IMR-90 (cell line): ENCODE measurements at regions not wholly inside any gene's neighbourhood (a gene's known extent, or its start where the extent isn't known, plus 50 kb on each side); places are given as distances from the start of the nearest gene placed in this dataset.

Source experiments
- ATAC-seq: fragments of 200-7000 bp; cut with Tn5 transposase; 2 replicates; pipeline ENCODE4 v1.9.1; 2020; ENCODE audit warnings: low read depth, mild to moderate bottlenecking, moderate library complexity
- BruUV-seq: library from RNA; stranded (reverse); fragments of 400-500 nt; replicated peaks from 2 replicates; lab custom pipeline; 2021; lab: Mats Ljungman, UMichigan
- CTCF ChIA-PET: fragments of 300-600 bp; formaldehyde crosslinking; extraction: SDS; loops from one replicate; lab custom pipeline; 2021; ENCODE audit warnings: antibody characterized with exemption; lab: Yijun Ruan, JAX
- POLR2A ChIA-PET: fragments of 300-600 bp; sonication (Branson Sonifier 250); formaldehyde crosslinking; loops from one replicate; lab custom pipeline; 2022; ENCODE audit warnings: antibody characterized with exemption; ENCODE audit not compliant: unreplicated experiment; lab: Charles Lee
- DNase-seq: peaks from one replicate; pipeline ENCODE4 v3.0.0; 2013
- H2AFZ ChIP-seq: replicated peaks from 2 replicates; pipeline ENCODE3; 2013; ENCODE audit warnings: low read length, mild to moderate bottlenecking; ENCODE audit not compliant: poor library complexity
- H2AK5ac ChIP-seq: 2 replicates; pipeline ENCODE4 v1.6.1; 2013; ENCODE audit warnings: low read depth, low read length, inconsistent platforms
- H2AK9ac ChIP-seq: replicated peaks from 2 replicates; pipeline ENCODE3; 2013; ENCODE audit warnings: mild to moderate bottlenecking, low read depth, low read length, moderate library complexity; ENCODE audit not compliant: poor library complexity
- H2BK120ac ChIP-seq: 2 replicates; pipeline ENCODE4 v1.6.1; 2013; ENCODE audit warnings: low read depth, low read length, inconsistent platforms
- H2BK15ac ChIP-seq: 3 replicates; pipeline ENCODE4 v1.6.1; 2013; ENCODE audit warnings: low read depth, low read length, inconsistent platforms
- H2BK20ac ChIP-seq: 2 replicates; pipeline ENCODE4 v1.6.1; 2013; ENCODE audit warnings: low read depth, mild to moderate bottlenecking, inconsistent platforms, low read length, moderate library complexity
- H2BK5ac ChIP-seq: 2 replicates; pipeline ENCODE4 v1.6.1; 2013; ENCODE audit warnings: mild to moderate bottlenecking, low read depth, low read length, inconsistent platforms; ENCODE audit not compliant: poor library complexity, severe bottlenecking
- H3K14ac ChIP-seq: replicated peaks from 2 replicates; pipeline ENCODE4 v1.6.1; 2013; ENCODE audit warnings: low read depth, low read length, inconsistent platforms
- H3K18ac ChIP-seq: 2 replicates; pipeline ENCODE4 v1.6.1; 2013; ENCODE audit warnings: low read depth, low read length, control low read depth
- H3K23ac ChIP-seq: 2 replicates; pipeline ENCODE4 v1.6.1; 2013; ENCODE audit warnings: low read depth, low read length, inconsistent platforms
- H3K27ac ChIP-seq: 2 replicates; pipeline ENCODE4 v1.5.1; 2013; ENCODE audit warnings: mild to moderate bottlenecking, control low read depth, low read length; ENCODE audit not compliant: insufficient read depth
- H3K27me3 ChIP-seq: 2 replicates; pipeline ENCODE4 v1.6.1; 2013; ENCODE audit warnings: low read length; ENCODE audit not compliant: control insufficient read depth, insufficient read depth
- H3K36me3 ChIP-seq: 2 replicates; pipeline ENCODE4 v1.6.1; 2013; ENCODE audit warnings: low read length, mixed read lengths; ENCODE audit not compliant: control insufficient read depth, insufficient read depth
- H3K4ac ChIP-seq: 2 replicates; pipeline ENCODE4 v1.6.1; 2013; ENCODE audit warnings: low read depth, low read length, inconsistent platforms
- H3K4me1 ChIP-seq: 2 replicates; pipeline ENCODE4 v1.6.1; 2013; ENCODE audit warnings: low read length, mixed read lengths; ENCODE audit not compliant: control insufficient read depth, insufficient read depth
- H3K4me2 ChIP-seq: 2 replicates; pipeline ENCODE4 v1.6.1; 2013; ENCODE audit warnings: low read depth, mild to moderate bottlenecking, control low read depth, low read length, moderate library complexity
- H3K4me3 ChIP-seq: 2 replicates; pipeline ENCODE4 v1.5.1; 2013; ENCODE audit warnings: low read depth, mild to moderate bottlenecking, control low read depth, low read length, moderate library complexity; ENCODE audit not compliant: insufficient read depth
- H3K56ac ChIP-seq: 2 replicates; pipeline ENCODE4 v1.6.1; 2013; ENCODE audit warnings: low read length, inconsistent platforms; ENCODE audit not compliant: insufficient read depth; ENCODE audit errors: extremely low read depth
- H3K79me1 ChIP-seq, 2 experiments: 2 replicates each; pipeline ENCODE4 v1.6.1; 2013; ENCODE audit warnings: low read length in 2 of 2, inconsistent platforms in 1 of 2, low read depth in 1 of 2
- H3K9ac ChIP-seq: 2 replicates; pipeline ENCODE4 v1.6.1; 2013; ENCODE audit warnings: low read depth, low read length, control low read depth
- H3K9me1 ChIP-seq: 2 replicates; pipeline ENCODE4 v1.6.1; 2013; ENCODE audit warnings: low read length, inconsistent platforms; ENCODE audit not compliant: insufficient read depth
- H3K9me3 ChIP-seq: 2 replicates; pipeline ENCODE4 v1.6.1; 2013; ENCODE audit warnings: low read length; ENCODE audit not compliant: control insufficient read depth, insufficient read depth
- H4K20me1 ChIP-seq: 2 replicates; pipeline ENCODE4 v1.6.1; 2013; ENCODE audit warnings: low read length, inconsistent platforms; ENCODE audit not compliant: insufficient read depth
- H4K5ac ChIP-seq: 2 replicates; pipeline ENCODE4 v1.6.1; 2013; ENCODE audit warnings: mild to moderate bottlenecking, low read depth, low read length, control low read depth
- H4K8ac ChIP-seq, 2 experiments: 2 replicates each; pipeline ENCODE4 v1.6.1; 2013; ENCODE audit warnings: low read depth in 2 of 2, low read length in 2 of 2, control low read depth in 1 of 2, inconsistent platforms in 1 of 2
- H4K91ac ChIP-seq: 2 replicates; pipeline ENCODE4 v1.6.1; 2013; ENCODE audit warnings: low read depth, low read length, inconsistent platforms; ENCODE audit not compliant: insufficient read depth
- CEBPB ChIP-seq: IDR thresholded peaks from 2 replicates; pipeline ENCODE4 v1.6.1; 2012; ENCODE audit warnings: low read depth, low read length, improper control_type of control experiment
- CTCF ChIP-seq: conservative IDR thresholded peaks from 2 replicates; pipeline ENCODE4 v1.5.1; 2012; ENCODE audit warnings: mild to moderate bottlenecking, low read depth, low read length, improper control_type of control experiment
- MAFK ChIP-seq: IDR thresholded peaks from 2 replicates; pipeline ENCODE4 v1.6.1; 2012; ENCODE audit warnings: low read depth, low read length, improper control_type of control experiment
- RCOR1 ChIP-seq: IDR thresholded peaks from 2 replicates; pipeline ENCODE4 v1.6.1; 2012; ENCODE audit warnings: mild to moderate bottlenecking, low read length, improper control_type of control experiment; ENCODE audit not compliant: insufficient replicate concordance
- SMC3 ChIP-seq: fragments of 150-350 bp; IDR thresholded peaks from 2 replicates; pipeline ENCODE4 v1.6.1; 2016; ENCODE audit warnings: low read depth, mild to moderate bottlenecking, antibody characterized with exemption, low read length, moderate library complexity
- USF2 ChIP-seq: fragments of 150-350 bp; IDR thresholded peaks from 2 replicates; pipeline ENCODE4 v1.6.1; 2017; ENCODE audit warnings: mild to moderate bottlenecking, antibody characterized with exemption, low read length, low read depth
- WGBS, 2 experiments: methylation state at CpG; one replicate each; pipeline versions ENCODE4 v1.1.5 to v1.1.7; 2013; ENCODE audit warnings: missing lambda C conversion rate in 2 of 2; ENCODE audit not compliant: insufficient read length in 1 of 2; ENCODE audit errors: extremely low coverage in 2 of 2; 5-methylcytosine and 5-hydroxymethylcytosine counted together
- dilution Hi-C: fragments of 300-500 bp; cut with HindIII; formaldehyde crosslinking; loops from one replicate; pipeline ENCODE4 v1.14.3; 2018; ENCODE audit warnings: low sequenced_read_pairs; ENCODE audit not compliant: unreplicated experiment
- in situ Hi-C: fragments of 300-500 bp; cut with MboI; formaldehyde crosslinking; loops from 3 replicates; pipeline ENCODE4 v1.14.3; 2019; ENCODE audit warnings: low sequenced_read_pairs, inconsistent platforms, mixed read lengths
- intact Hi-C: fragments of 100-400 bp; cut with micrococcal nuclease; formaldehyde crosslinking; loops from 2 replicates; pipeline ENCODE4 v1.10.0; 2022

GRCh38 chr6:167577891-167578361 is 248.8 kb upstream of the AFDN start:
- H2BK120ac ChIP-seq, result no peak overlapping the region
- H3K56ac ChIP-seq, result no peak overlapping the region
- H3K4ac ChIP-seq, result no peak overlapping the region
- WGBS, 2 experiments, result 55% methylated on average over 2 of the region's 13 CpGs; no CpG with 5 or more reads in 1 of the 2 experiments
- H3K9me1 ChIP-seq, result no peaks in the 10 kb centered on the region
- H3K4me1 ChIP-seq, result no peaks in the 10 kb centered on the region
- H3K27me3 ChIP-seq, result no peaks in the 10 kb centered on the region
- TF ChIP-seq SMC3 (no peak), RCOR1 (no peak), USF2 (no peak), CTCF (no peak), MAFK (no peak), CEBPB (no peak)
- intact Hi-C loops (no loop called here), dilution Hi-C loops (no loop called here), in situ Hi-C loops (no loop called here)
- H4K20me1 ChIP-seq, result no peaks in the 10 kb centered on the region
- H2AFZ ChIP-seq, result no peak overlapping the region
- H4K5ac ChIP-seq, result no peak overlapping the region
- no peak overlapping the region for H2BK15ac ChIP-seq
- CTCF ChIA-PET, result no interaction called here
- H3K14ac ChIP-seq, result no peak overlapping the region
- POLR2A ChIA-PET, result no interaction called here
- no peak overlapping the region for H4K91ac ChIP-seq
- no peak overlapping the region for H3K9ac ChIP-seq
- BruUV-seq, result no TSS peak
- no peak overlapping the region for H2AK5ac ChIP-seq
- peaks cover 55% of the 10 kb centered on the region for H3K9me3 ChIP-seq
- H3K4me2 ChIP-seq, result no peak overlapping the region
- no peak for ATAC-seq
- no peak overlapping the region for H3K4me3 ChIP-seq
- H2BK5ac ChIP-seq, result no peak overlapping the region
- H3K18ac ChIP-seq, result no peak overlapping the region
- H3K27ac ChIP-seq, result no peak overlapping the region
- no peaks in the 10 kb centered on the region for H3K79me1 ChIP-seq
- no peak overlapping the region for H4K8ac ChIP-seq
- no peak overlapping the region for H3K23ac ChIP-seq
- no peak overlapping the region for H2AK9ac ChIP-seq
- no peak overlapping the region for H2BK20ac ChIP-seq
- no peaks in the 10 kb centered on the region for H3K36me3 ChIP-seq
- DNase-seq, result no peak
